SKM-1 treated with dmso at 0.1 percent for 144 hours (cell line): ENCODE measurements at regions not wholly inside any gene's neighbourhood (a gene's known extent, or its start where the extent isn't known, plus 50 kb on each side); places are given as distances from the start of the nearest gene placed in this dataset.
"Not testable (repeated sequence)": the region's sequence is repeated elsewhere in the genome, so short reads cannot be mapped to it uniquely, and the experiment has no call there.

ENCODE experiments used
- DNase-seq: peaks from one replicate; lab custom pipeline; 2025; ENCODE audit not compliant: unreplicated experiment; lab: John Stamatoyannopoulos, UW

DNA sequence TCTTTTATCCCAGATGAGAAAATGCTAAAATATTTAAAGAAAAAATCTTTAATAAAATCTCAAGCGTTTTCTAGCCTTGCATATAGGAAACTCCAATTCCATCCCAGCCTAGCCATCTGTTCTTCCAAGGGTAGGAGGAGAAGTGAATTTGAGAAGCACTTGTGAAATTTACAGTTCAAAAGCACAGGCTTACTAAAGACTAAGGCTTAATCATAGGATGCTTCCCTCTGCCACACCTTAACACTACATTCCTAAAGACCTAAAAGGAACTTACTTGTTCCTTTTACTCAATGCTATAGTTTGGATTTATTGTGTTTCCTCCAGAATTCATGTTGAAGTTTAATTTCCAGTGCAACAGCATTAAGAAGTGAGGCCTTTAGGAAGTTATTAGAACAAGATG lies 764.8 kb upstream of the CADM2 start:
- DNase-seq, result no peak

DNA sequence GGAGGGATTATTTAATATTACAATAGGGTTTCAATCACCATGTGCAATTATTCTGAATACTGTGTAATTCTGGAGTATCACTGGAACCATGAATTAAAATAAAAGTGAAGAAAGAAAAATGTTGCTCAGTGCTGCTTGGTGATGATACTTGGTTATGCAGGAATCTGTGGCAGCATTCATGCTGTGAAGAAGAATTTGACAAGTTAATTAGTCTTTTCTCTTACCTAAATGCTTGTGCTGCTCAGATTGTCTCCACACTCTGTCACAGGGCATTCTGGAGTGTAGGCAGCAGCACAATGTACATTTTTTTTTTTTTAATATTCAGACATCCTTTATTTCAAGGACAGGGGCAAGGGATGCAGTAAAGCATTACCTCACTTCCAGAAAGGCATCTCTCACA lies 749.3 kb upstream of the CADM2 start:
- DNase-seq, result no peak

DNA sequence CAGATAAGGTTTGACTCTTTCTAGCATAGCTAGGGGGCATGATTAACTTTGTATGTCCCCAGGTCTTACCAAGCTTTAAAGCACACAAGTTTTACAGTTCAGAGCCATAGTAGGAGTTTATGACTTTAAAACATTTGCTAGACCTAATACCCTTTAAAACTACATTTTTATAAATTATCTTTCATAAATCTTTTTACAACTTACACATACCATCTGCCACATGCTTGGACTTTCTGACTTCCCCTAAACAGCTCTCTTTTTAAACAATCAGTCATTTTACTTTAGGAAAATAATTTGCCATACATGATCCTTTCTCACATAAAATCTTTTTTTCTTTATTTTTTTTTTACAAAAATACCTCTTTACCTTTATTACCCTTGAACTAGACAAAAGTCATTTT lies 735.3 kb upstream of the CADM2 start:
- DNase-seq, result no peak

- DNase-seq, result no peak
Measured at GRCh38 chr3:84224262-84224661, 734.5 kb upstream of the CADM2 start.

DNA sequence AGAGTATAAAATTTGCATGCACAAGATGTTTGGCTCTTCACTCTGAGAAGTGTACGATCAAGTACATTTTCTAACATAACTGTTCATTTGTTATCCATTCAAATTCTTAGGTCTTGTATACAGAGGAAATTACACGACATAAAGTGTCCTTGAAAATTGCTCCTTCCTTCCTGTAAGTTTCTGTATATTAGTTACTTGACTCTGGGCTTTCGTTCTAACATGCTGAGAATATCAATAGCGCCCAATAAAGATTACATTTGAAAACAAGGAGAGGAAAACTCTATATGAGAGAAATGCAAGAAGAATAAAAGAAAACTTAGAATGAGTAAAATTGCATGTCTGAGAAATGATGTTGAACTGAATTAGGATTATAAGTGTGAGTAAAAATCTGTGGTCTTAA lies 722.5 kb upstream of the CADM2 start:
- no peak for DNase-seq

DNA sequence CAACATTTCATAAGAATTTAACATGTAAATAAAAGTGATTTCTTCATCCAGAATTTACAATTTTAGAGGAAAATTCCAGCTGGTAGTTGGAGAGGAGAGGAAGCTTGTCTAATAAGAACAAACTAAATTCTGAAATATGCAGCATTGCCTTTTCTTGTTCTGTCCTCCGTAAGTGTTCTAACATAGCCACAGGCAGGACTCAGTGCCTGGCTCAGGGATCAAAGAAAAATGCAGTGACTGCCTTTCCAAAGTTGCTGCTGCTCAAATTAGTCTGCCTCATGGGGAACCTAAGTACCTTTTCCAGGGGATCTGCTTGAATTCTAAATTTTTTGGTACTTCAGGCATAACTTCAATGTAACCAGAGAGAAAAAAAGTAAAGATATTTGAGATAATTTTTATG lies 713.0 kb upstream of the CADM2 start:
- DNase-seq, result no peak

- DNase-seq, result no peak
Measured at GRCh38 chr3:84260596-84260995, 698.2 kb upstream of the CADM2 start.

DNA sequence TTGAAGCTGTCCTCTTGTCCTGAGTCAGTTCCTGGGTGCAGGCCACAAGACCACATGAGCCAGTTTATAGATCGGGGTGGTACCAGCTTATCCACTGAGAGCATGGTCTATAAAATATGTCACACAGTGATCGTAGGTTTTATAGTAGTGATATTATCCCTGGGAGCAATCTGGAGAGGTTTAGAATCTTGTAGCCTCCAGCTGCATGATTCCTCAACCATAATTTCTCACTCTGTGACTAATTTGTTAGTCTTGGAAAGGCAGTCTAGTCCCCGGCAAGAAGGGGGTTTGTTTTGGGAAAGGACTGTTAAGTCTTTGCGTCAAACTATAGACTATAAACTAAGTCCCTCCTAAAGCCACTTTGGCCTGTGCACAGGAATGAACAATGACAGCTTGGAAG lies 693.0 kb upstream of the CADM2 start:
- no peak for DNase-seq

- DNase-seq, result no peak
Measured at GRCh38 chr3:84275532-84275931, 683.3 kb upstream of the CADM2 start.

DNA sequence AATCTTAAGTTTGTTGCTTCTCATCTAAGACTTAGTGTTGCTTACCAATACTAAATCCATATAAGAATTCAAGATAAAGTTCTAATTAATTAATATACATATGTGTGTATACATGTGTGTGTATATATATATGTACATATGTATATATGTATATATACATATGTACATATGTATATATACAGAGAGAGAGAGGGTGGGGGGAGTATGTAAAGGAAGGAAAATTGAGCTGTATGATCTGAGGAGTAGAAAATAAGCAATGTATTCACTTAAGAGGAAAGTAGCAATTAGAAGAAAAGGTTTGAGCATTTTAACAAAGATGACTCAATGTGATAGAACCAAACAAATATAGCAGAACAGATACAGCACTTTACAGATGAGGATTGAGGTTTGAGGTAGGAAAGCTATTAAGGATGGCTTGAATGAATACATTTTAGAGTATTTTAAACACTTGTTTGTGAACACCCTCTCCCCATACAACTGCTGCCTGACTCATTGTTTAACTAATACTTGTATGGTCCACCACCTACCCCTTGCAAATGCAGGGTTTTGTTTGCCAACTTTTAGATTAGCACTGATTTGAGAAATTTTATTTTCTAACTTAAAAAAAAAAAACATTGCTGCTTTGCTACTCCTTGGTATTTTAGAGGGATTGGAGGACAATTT lies 681.1 kb upstream of the CADM2 start:
- DNase-seq, result no peak

- DNase-seq, result no peak
Measured at GRCh38 chr3:84292128-84292527, 666.7 kb upstream of the CADM2 start.

GRCh38 chr3:84299329-84299728 lies 659.5 kb upstream of the CADM2 start:
- DNase-seq, result no peak

DNA sequence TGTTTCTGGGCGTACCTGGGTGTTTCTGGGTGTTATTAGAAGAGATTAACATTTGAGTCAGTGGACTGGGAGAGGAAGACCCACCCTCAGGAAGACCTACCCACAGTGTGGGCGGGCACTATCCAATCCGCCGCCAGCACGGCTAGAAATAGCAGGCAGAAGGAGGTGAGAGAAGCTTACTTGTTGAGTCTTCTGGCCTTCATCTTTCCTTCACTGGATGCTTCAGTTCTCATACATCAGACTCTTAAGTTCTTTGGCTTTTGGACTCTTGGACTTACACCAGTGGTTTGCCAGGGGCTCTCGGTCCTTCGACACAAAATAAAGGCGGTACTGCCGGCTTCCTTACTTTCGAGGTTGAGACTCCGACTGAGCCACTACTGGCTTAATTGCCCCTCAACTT lies 654.6 kb upstream of the CADM2 start:
- DNase-seq, result no peak

- DNase-seq, result no peak
Measured at GRCh38 chr3:84307339-84307738, 651.5 kb upstream of the CADM2 start.

GRCh38 chr3:84308379-84308778 lies 650.4 kb upstream of the CADM2 start:
- DNase-seq, result no peak

DNA sequence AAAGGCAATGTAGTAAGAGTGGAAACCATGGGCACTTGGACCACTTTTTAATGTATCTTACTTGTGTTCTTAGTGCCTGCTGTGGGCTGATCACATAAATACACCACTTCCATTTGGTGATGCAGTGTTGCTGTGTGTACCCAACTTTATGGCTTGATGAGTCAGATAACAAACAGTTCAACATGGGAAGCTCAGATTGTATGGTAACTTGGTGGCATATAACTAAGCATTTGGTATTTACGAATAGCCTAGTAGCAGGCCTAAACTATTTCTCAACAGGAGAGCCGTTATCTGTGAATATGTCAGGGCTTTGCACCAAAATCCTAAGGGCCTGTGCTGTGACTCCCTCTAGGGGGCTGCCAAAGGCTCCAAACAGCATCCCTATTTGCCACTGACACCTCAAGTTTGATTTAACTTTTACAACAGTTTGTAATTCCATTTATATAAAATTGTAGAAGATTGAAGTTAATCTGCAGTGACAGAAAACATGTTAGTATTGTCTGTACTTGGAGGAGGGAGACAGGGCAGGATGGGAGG lies 640.4 kb upstream of the CADM2 start:
- no peak for DNase-seq

DNA sequence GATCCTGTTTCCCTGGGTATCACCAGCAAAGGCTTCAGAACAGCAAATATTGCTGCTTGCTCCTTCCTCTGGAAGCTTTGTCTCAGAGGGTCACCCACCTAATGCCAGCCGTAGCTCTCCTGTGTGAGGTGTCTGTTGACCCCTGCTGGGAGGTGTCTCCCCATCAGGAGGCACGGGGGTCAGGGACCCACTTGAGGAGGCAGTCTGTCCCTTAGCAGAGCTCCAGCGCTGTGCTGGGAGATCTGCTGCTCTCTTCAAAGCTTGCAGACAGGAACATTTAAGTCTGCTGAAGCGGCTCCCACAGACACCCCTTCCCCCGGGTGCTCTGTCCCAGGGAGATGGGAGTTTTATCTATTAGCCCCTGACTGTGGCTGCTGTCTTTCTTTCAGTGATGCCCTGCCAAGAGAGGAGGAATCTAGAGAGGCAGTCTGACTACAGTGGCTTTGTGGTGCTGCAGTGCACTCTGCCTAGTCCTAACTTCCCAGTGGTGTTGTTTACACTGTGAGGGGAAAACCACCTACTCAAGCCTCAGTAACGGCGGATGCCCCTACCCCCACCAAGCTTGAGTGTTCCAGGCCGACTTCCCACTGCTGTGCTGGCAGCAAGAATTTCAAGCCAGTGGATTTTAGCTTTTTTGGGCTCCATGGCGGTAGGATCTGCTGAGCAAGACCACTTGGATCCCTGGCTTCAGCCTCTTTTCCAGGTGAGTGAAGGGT lies 593.1 kb upstream of the CADM2 start:
- not testable (repeated sequence) for DNase-seq
